Mesothelial cell of epicardium (in vitro differentiated cells): ENCODE measurements at regions not wholly inside any gene's neighbourhood (a gene's known extent, or its start where the extent isn't known, plus 50 kb on each side); places are given as distances from the start of the nearest gene placed in this dataset.

Experiments used
- DNase-seq, 2 experiments: peaks; one replicate each; pipeline ENCODE4 v3.0.0; 2021; ENCODE audit warnings: low spot score in 2 of 2; ENCODE audit not compliant: unreplicated experiment in 2 of 2
- H3K27ac Mint-ChIP-seq: 2 replicates; pipeline ENCODE4 v1.8.0; 2021; ENCODE audit warnings: mixed read lengths
- H3K27me3 Mint-ChIP-seq: 2 replicates; pipeline ENCODE4 v1.8.0; 2021; ENCODE audit warnings: low read depth, mixed read lengths
- H3K36me3 Mint-ChIP-seq: 2 replicates; pipeline ENCODE4 v1.8.0; 2021; ENCODE audit warnings: mixed read lengths
- H3K4me1 Mint-ChIP-seq: 2 replicates; pipeline ENCODE4 v1.8.0; 2021; ENCODE audit warnings: mixed read lengths
- H3K4me3 Mint-ChIP-seq: 2 replicates; pipeline ENCODE4 v1.8.0; 2021; ENCODE audit warnings: mild to moderate bottlenecking, moderate library complexity, mixed read lengths
- H3K9me3 Mint-ChIP-seq: 2 replicates; pipeline ENCODE4 v1.8.0; 2021; ENCODE audit warnings: mixed read lengths
- TF ChIP-seq, protein P1 (sequence below): fragments of 200-600 bp; sonication (generic); IDR thresholded peaks from one replicate; pipeline ENCODE4 v1.5.0; 2021; ENCODE audit warnings: antibody characterized with exemption; ENCODE audit not compliant: unreplicated experiment

DNA sequence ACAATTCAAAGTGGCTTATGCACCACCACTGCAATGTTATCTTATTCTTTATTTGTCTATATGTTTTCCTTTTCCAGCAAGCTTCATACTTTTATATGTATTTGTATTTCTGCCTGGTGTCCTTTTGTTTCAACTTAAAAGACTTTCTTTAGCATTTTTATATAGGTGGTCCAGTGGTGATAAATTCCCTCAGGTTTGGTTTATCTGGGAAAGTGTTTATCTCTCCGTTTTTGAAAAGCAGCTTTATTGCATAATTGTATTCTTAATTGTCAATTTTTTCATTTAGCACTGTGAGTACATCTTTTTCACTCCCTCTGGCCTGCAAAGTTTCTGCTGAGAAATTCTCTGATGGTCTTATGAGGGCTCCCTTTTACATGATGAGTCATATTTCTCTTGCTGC, 479.0 kb upstream of the GRID2 start:
- Mint-ChIP-seq H3K27ac (no peak overlapping the region), H3K27me3 (no peaks in the 10 kb centered on the region), H3K4me1 (no peaks in the 10 kb centered on the region), H3K9me3 (peaks cover 61% of the 10 kb centered on the region), H3K4me3 (no peak overlapping the region), H3K36me3 (no peaks in the 10 kb centered on the region)
- TF ChIP-seq, protein P1, sequence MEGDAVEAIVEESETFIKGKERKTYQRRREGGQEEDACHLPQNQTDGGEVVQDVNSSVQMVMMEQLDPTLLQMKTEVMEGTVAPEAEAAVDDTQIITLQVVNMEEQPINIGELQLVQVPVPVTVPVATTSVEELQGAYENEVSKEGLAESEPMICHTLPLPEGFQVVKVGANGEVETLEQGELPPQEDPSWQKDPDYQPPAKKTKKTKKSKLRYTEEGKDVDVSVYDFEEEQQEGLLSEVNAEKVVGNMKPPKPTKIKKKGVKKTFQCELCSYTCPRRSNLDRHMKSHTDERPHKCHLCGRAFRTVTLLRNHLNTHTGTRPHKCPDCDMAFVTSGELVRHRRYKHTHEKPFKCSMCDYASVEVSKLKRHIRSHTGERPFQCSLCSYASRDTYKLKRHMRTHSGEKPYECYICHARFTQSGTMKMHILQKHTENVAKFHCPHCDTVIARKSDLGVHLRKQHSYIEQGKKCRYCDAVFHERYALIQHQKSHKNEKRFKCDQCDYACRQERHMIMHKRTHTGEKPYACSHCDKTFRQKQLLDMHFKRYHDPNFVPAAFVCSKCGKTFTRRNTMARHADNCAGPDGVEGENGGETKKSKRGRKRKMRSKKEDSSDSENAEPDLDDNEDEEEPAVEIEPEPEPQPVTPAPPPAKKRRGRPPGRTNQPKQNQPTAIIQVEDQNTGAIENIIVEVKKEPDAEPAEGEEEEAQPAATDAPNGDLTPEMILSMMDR = no peak
- DNase-seq = no peak

GRCh38 chr4:91826186-91826585, 477.6 kb upstream of the GRID2 start:
- no peaks in the 10 kb centered on the region for H3K4me1 Mint-ChIP-seq
- no peak for DNase-seq
- H3K36me3 Mint-ChIP-seq = no peaks in the 10 kb centered on the region
- peaks cover 56% of the 10 kb centered on the region for H3K9me3 Mint-ChIP-seq
- no peak overlapping the region for H3K4me3 Mint-ChIP-seq
- no peak overlapping the region for H3K27ac Mint-ChIP-seq
- TF ChIP-seq, protein P1 = no peak
- H3K27me3 Mint-ChIP-seq = no peaks in the 10 kb centered on the region

- Mint-ChIP-seq H3K4me1 (no peaks in the 10 kb centered on the region), H3K36me3 (no peaks in the 10 kb centered on the region), H3K9me3 (peaks cover 53% of the 10 kb centered on the region), H3K27me3 (no peaks in the 10 kb centered on the region), H3K27ac (no peak overlapping the region), H3K4me3 (no peak overlapping the region)
- TF ChIP-seq, protein P1 = no peak
- DNase-seq = no peak
These were observed 475.9 kb upstream of the GRID2 start for GRCh38 chr4:91827914-91828313.

GRCh38 chr4:91829531-91829930, 474.2 kb upstream of the GRID2 start:
- peaks cover 53% of the 10 kb centered on the region for H3K9me3 Mint-ChIP-seq
- DNase-seq = no peak
- TF ChIP-seq, protein P1 = no peak

DNA sequence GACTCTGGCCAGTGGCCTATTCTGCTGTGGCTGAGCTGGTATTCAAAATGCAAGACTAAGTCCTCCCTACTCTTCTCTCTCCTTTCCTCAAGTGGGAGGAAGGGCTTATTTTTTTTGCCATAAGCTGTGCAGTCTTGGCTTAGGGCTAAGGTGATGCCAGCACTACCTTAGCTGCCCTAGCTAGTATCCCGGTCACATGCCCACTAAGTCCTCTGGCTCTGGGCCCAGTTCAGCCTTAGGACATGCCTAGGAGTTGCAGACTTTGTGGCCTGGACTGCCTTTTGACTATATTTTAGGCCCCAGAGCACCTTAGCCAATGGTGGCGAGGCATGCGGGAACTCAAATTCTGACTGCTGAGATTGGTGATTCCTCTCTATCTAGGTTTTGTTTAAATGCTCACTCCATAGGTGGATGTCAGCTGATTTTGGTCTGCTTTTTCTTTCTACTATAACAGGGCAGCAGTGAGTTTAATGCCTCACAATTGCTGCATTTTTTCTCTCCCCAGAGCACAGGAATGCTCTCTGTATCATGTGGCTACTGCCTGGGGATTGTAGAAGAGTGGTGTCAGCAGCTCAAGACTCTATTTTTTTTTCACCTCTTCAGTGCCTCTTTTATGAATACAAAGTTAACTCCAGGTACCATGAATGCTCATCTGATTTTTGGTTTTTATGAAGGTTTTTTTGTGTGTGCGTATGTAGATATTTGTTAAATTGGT, 472.9 kb upstream of the GRID2 start:
- TF ChIP-seq, protein P1 = no peak
- Mint-ChIP-seq H3K4me3 (no peak overlapping the region), H3K9me3 (peaks cover 47% of the 10 kb centered on the region), H3K27ac (no peak overlapping the region), H3K36me3 (peaks cover 10% of the 10 kb centered on the region), H3K27me3 (no peaks in the 10 kb centered on the region), H3K4me1 (no peaks in the 10 kb centered on the region)
- no peak for DNase-seq

More at GRCh38 chr4:91829531-91829930, 474.2 kb upstream of the GRID2 start:
- Mint-ChIP-seq H3K4me1 (no peaks in the 10 kb centered on the region), H3K27me3 (no peaks in the 10 kb centered on the region), H3K36me3 (peaks cover 10% of the 10 kb centered on the region), H3K27ac (no peak overlapping the region), H3K4me3 (no peak overlapping the region)
